ENCODE measurements at regions not wholly inside any gene's neighbourhood (a gene's known extent, or its start where the extent isn't known, plus 50 kb on each side); places are given as distances from the start of the nearest gene placed in this dataset.

GRCh38 chr14:97575677-97576076 lies 778.5 kb downstream of the VRK1 start:
- TF ChIP-seq CTCF (IDR thresholded peaks at IDR 0.05; ENCODE audit: insufficient read depth, low read depth, low read length), result no peak
- no peak for TF ChIP-seq EZH2 (IDR thresholded peaks at IDR 0.05; ENCODE audit: insufficient read depth, low read length)

Measured in astrocyte (in vitro differentiated cells and primary cell).